ENCODE measurements at regions not wholly inside any gene's neighbourhood (a gene's known extent, or its start where the extent isn't known, plus 50 kb on each side); places are given as distances from the start of the nearest gene placed in this dataset.

- TF ChIP-seq YY1 (IDR thresholded peaks at IDR 0.05; ENCODE audit: low read depth) (no peak), NFIC (IDR thresholded peaks at IDR 0.05) (no peak), FOXM1 (IDR thresholded peaks at IDR 0.05; ENCODE audit: borderline replicate concordance, low read depth) (no peak), EP300 (IDR thresholded peaks at IDR 0.05; ENCODE audit: borderline replicate concordance) (no peak), REST (IDR thresholded peaks at IDR 0.05; ENCODE audit: low read depth) (no peak), CEBPB (IDR thresholded peaks at IDR 0.05) (no peak), MAX (IDR thresholded peaks at IDR 0.05) (no peak)
Measured at GRCh38 chr9:101840694-101841188, 102.3 kb upstream of the GRIN3A start.

Data from Ishikawa (cell line).